Cardiac muscle cell (in vitro differentiated cells and primary cell): ENCODE measurements at regions not wholly inside any gene's neighbourhood (a gene's known extent, or its start where the extent isn't known, plus 50 kb on each side); places are given as distances from the start of the nearest gene placed in this dataset.
A peak's percentile ranks its signal among the peaks of the same experiment; 100 is the strongest.

Experiments used
- DNase-seq, 2 donors: peaks; one replicate each; pipeline versions ENCODE4 v3.0.0 to v3.0.0-alpha.2; 2010 to 2017; ENCODE audit warnings: low read depth in 1 of 2, low spot score in 1 of 2
- H3K27ac ChIP-seq: fragments of 200-600 bp; sonication (generic); 2 replicates; pipeline ENCODE4 v1.5.1; 2016
- H3K27me3 ChIP-seq: fragments of 200-600 bp; sonication (generic); 2 replicates; pipeline ENCODE4 v1.6.0; 2016; ENCODE audit warnings: control low read depth
- H3K36me3 ChIP-seq: fragments of 200-600 bp; sonication (generic); 2 replicates; pipeline ENCODE4 v1.5.1; 2016; ENCODE audit warnings: control low read depth
- H3K4me1 ChIP-seq: fragments of 200-600 bp; sonication (generic); 2 replicates; pipeline ENCODE4 v1.8.1; 2017; ENCODE audit warnings: low read depth, mild to moderate bottlenecking, mixed run types
- H3K4me3 ChIP-seq: fragments of 200-600 bp; sonication (generic); 2 replicates; pipeline ENCODE4 v1.5.1; 2016; ENCODE audit warnings: mild to moderate bottlenecking
- H3K9me3 ChIP-seq: fragments of 200-600 bp; sonication (generic); 2 replicates; pipeline ENCODE4 v1.5.1; 2017; ENCODE audit warnings: low read depth, mild to moderate bottlenecking, control low read depth
- CTCF ChIP-seq: IDR thresholded peaks from 2 replicates; pipeline ENCODE4 v1.5.1; 2012; ENCODE audit warnings: low read depth, mild to moderate bottlenecking, low read length

GRCh38 chr10:121282264-121282663 is 316.0 kb downstream of the FGFR2 start:
- Histone ChIP-seq H3K9me3 (no peaks in the 10 kb centered on the region), H3K27me3 (no peaks in the 10 kb centered on the region), H3K27ac (no peak overlapping the region), H3K36me3 (no peaks in the 10 kb centered on the region), H3K4me1 (no peaks in the 10 kb centered on the region), H3K4me3 (no peak overlapping the region)
- no peak for TF ChIP-seq CTCF
- no peak for DNase-seq

GRCh38 chr10:121282797-121283515 is 315.3 kb downstream of the FGFR2 start:
- peaks cover under 1% of the 10 kb centered on the region for H3K4me1 ChIP-seq

GRCh38 chr10:121284936-121285335 is 313.3 kb downstream of the FGFR2 start:
- H3K27ac ChIP-seq: no peak overlapping the region
- H3K9me3 ChIP-seq: no peaks in the 10 kb centered on the region
- peak in 1 of 2 donors; percentile 25 for DNase-seq
- H3K4me3 ChIP-seq: no peak overlapping the region
- TF ChIP-seq CTCF: no peak
- no peaks in the 10 kb centered on the region for H3K36me3 ChIP-seq
- no peaks in the 10 kb centered on the region for H3K27me3 ChIP-seq
- peaks cover 10% of the 10 kb centered on the region for H3K4me1 ChIP-seq

More at GRCh38 chr10:121282797-121283515, 315.3 kb downstream of the FGFR2 start:
- Histone ChIP-seq H3K27ac (no peak overlapping the region), H3K27me3 (no peaks in the 10 kb centered on the region), H3K36me3 (no peaks in the 10 kb centered on the region), H3K9me3 (no peaks in the 10 kb centered on the region), H3K4me3 (no peak overlapping the region)
- no peak for TF ChIP-seq CTCF
- no peak for DNase-seq

- H3K9me3 ChIP-seq: no peaks in the 10 kb centered on the region
- no peak for TF ChIP-seq CTCF
- no peak for DNase-seq
- H3K27me3 ChIP-seq: no peaks in the 10 kb centered on the region
- H3K4me1 ChIP-seq: peaks cover 10% of the 10 kb centered on the region
- H3K4me3 ChIP-seq: no peak overlapping the region
- H3K27ac ChIP-seq: no peak overlapping the region
- H3K36me3 ChIP-seq: no peaks in the 10 kb centered on the region
Observed at GRCh38 chr10:121285406-121286196, 312.6 kb downstream of the FGFR2 start.

GRCh38 chr10:121288011-121288410 is 310.2 kb downstream of the FGFR2 start:
- Histone ChIP-seq H3K27ac (no peak overlapping the region), H3K27me3 (no peaks in the 10 kb centered on the region), H3K4me1 (peaks cover 10% of the 10 kb centered on the region), H3K4me3 (no peak overlapping the region), H3K9me3 (no peaks in the 10 kb centered on the region), H3K36me3 (no peaks in the 10 kb centered on the region)
- no peak for DNase-seq
- no peak for TF ChIP-seq CTCF
